ENCODE measurements at regions not wholly inside any gene's neighbourhood (a gene's known extent, or its start where the extent isn't known, plus 50 kb on each side); places are given as distances from the start of the nearest gene placed in this dataset.

DNA sequence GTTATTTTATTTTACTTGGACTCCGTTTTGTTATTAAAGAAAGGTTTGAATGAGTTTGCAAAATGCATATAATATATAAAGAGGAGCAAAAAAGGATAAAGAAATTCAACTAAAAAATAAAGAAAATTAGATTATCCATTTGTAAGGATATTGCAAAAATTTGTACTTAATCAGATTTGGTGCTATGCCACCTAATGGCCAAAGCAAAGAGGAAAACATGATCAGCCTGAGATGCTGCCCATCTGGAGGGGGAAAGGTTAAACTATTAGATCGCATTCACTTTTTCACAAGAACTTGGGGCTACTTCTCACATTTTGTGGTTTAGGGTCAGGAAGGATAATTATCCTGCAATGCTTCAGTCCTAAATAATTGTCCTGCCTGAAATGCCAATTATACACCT lies 350.6 kb downstream of the MLLT3 start:
- no peak for TF ChIP-seq POLR2A (IDR thresholded peaks at IDR 0.05)
- TF ChIP-seq, protein P1, sequence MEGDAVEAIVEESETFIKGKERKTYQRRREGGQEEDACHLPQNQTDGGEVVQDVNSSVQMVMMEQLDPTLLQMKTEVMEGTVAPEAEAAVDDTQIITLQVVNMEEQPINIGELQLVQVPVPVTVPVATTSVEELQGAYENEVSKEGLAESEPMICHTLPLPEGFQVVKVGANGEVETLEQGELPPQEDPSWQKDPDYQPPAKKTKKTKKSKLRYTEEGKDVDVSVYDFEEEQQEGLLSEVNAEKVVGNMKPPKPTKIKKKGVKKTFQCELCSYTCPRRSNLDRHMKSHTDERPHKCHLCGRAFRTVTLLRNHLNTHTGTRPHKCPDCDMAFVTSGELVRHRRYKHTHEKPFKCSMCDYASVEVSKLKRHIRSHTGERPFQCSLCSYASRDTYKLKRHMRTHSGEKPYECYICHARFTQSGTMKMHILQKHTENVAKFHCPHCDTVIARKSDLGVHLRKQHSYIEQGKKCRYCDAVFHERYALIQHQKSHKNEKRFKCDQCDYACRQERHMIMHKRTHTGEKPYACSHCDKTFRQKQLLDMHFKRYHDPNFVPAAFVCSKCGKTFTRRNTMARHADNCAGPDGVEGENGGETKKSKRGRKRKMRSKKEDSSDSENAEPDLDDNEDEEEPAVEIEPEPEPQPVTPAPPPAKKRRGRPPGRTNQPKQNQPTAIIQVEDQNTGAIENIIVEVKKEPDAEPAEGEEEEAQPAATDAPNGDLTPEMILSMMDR (IDR thresholded peaks at IDR 0.05 in 4 of 5, conservative IDR thresholded peaks at IDR 0.05 in 1 of 5) = no peak
